Breast epithelium (tissue), 3 donors: ENCODE measurements at regions not wholly inside any gene's neighbourhood (a gene's known extent, or its start where the extent isn't known, plus 50 kb on each side); places are given as distances from the start of the nearest gene placed in this dataset.

Source experiments
- POLR2AphosphoS5 ChIP-seq, 3 donors: sonication (generic); formaldehyde crosslinking; IDR thresholded peaks; one replicate each; pipeline ENCODE4 v1.6.1; 2017; ENCODE audit warnings: antibody characterized with exemption in 3 of 3
- TF ChIP-seq, protein P1 (sequence below), 3 donors: fragments of 450-650 bp; IDR thresholded peaks; one replicate each; pipeline ENCODE4 v1.5.1; 2016 to 2017; ENCODE audit warnings: antibody characterized with exemption in 3 of 3, mild to moderate bottlenecking in 3 of 3, moderate library complexity in 3 of 3

DNA sequence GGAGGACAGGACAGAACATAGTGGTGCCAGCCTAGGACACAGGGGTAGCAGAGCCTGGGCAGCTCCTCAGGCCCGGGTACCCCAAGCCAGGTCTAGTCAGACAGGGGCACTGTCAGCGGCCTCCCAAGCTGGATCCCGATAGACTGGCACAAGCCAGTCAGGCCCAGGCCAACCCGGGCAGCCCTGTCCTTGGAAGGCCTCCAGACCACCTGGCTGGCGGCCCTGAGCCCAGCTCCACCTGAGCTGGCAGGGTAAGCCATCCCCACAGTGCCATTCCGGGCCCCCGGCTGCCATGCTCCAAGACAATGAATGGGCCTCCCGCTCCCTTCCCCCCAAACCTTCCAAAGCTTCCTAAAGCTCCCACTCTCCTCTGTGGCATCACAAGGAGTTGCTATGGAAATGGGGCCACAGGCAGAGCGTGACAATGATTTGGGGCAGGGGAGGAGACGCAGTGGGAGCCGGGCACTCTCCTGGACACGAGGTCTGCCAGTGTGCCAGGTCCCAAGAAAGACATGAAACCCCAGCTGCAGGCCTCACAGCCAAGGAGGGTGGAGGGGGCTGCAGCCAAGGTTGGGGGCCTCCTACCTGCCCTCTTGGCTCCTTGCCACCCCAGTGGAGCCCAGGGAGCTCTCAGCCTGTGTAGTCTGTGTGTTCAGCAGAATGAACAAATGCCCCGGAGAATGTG is 165.6 kb upstream of the LINGO1 start:
- TF ChIP-seq POLR2AphosphoS5 (IDR thresholded peaks at IDR 0.05) = no peak
- TF ChIP-seq, protein P1, sequence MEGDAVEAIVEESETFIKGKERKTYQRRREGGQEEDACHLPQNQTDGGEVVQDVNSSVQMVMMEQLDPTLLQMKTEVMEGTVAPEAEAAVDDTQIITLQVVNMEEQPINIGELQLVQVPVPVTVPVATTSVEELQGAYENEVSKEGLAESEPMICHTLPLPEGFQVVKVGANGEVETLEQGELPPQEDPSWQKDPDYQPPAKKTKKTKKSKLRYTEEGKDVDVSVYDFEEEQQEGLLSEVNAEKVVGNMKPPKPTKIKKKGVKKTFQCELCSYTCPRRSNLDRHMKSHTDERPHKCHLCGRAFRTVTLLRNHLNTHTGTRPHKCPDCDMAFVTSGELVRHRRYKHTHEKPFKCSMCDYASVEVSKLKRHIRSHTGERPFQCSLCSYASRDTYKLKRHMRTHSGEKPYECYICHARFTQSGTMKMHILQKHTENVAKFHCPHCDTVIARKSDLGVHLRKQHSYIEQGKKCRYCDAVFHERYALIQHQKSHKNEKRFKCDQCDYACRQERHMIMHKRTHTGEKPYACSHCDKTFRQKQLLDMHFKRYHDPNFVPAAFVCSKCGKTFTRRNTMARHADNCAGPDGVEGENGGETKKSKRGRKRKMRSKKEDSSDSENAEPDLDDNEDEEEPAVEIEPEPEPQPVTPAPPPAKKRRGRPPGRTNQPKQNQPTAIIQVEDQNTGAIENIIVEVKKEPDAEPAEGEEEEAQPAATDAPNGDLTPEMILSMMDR (IDR thresholded peaks at IDR 0.05) = no peak
